Adrenal gland (tissue), 5 donors: ENCODE measurements at regions not wholly inside any gene's neighbourhood (a gene's known extent, or its start where the extent isn't known, plus 50 kb on each side); places are given as distances from the start of the nearest gene placed in this dataset.

ENCODE experiments used
- POLR2A ChIP-seq, 2 donors: fragments of 450-650 bp; IDR thresholded peaks; one replicate each; pipeline ENCODE4 v1.6.1; 2017; ENCODE audit warnings: antibody characterized with exemption in 2 of 2, mild to moderate bottlenecking in 2 of 2, moderate library complexity in 1 of 2
- TF ChIP-seq, protein P1 (sequence below), 6 experiments: fragments of 450-650 bp in 4 of 6; fragments of 200-600 bp in 2 of 6; sonication (generic) in 1 of 6; IDR thresholded peaks; 1 replicate in 5 of 6; 2 replicates in 1 of 6; pipeline versions ENCODE4 v1.5.1 to v1.8.0; 2016 to 2021; ENCODE audit warnings: antibody characterized with exemption in 6 of 6, mild to moderate bottlenecking in 2 of 6, moderate library complexity in 1 of 6
- donor health status: DM: no; HTN: no; CAD: no.

DNA sequence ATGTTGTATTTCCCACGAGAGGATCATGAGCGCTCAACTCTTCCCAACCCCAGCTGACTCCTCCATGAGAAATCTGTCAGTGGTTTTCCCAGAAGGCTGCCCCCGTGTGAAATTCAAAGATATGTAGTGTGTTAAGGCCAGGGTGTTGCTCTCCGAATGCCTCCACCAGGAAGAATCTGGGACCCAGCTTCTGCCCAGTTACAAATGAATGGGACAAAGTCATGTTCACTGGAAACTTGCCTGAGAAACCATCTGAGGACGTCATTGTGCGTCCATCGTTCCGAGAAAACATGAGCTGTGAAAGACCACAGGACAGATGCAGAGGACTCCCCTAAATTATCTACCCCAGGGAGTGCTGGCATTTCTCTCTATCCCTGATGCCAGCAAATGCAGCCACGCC, 86.0 kb downstream of the AIPL1 start:
- TF ChIP-seq, protein P1, sequence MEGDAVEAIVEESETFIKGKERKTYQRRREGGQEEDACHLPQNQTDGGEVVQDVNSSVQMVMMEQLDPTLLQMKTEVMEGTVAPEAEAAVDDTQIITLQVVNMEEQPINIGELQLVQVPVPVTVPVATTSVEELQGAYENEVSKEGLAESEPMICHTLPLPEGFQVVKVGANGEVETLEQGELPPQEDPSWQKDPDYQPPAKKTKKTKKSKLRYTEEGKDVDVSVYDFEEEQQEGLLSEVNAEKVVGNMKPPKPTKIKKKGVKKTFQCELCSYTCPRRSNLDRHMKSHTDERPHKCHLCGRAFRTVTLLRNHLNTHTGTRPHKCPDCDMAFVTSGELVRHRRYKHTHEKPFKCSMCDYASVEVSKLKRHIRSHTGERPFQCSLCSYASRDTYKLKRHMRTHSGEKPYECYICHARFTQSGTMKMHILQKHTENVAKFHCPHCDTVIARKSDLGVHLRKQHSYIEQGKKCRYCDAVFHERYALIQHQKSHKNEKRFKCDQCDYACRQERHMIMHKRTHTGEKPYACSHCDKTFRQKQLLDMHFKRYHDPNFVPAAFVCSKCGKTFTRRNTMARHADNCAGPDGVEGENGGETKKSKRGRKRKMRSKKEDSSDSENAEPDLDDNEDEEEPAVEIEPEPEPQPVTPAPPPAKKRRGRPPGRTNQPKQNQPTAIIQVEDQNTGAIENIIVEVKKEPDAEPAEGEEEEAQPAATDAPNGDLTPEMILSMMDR (IDR thresholded peaks at IDR 0.05) = no peak
- TF ChIP-seq POLR2A (IDR thresholded peaks at IDR 0.05) = no peak
